A549 (cell line): ENCODE measurements at regions not wholly inside any gene's neighbourhood (a gene's known extent, or its start where the extent isn't known, plus 50 kb on each side); places are given as distances from the start of the nearest gene placed in this dataset.
A peak's percentile ranks its signal among the peaks of the same experiment; 100 is the strongest.

ENCODE experiments used
- ATAC-seq, 2 experiments: fragments of 200-7000 bp in 1 of 2; fragments of >200 bp in 1 of 2; cut with Nextera tagmentation in 1 of 2; cut with Tn5 transposase in 1 of 2; 3 replicates each; pipeline versions ENCODE4 v1.8.0 to v1.9.1; 2018 to 2020; ENCODE audit warnings: mild to moderate bottlenecking in 1 of 2, moderate library complexity in 1 of 2
- CTCF ChIA-PET: fragments of 300-600 bp; sonication (Branson Sonifier 250); formaldehyde crosslinking; extraction: SDS; loops from one replicate; lab custom pipeline; 2021; ENCODE audit warnings: antibody characterized with exemption, inconsistent platforms; lab: Yijun Ruan, JAX
- POLR2A ChIA-PET: fragments of 350-600 bp; formaldehyde crosslinking; extraction: SDS; loops from one replicate; lab custom pipeline; 2021; ENCODE audit warnings: antibody characterized with exemption, inconsistent platforms; lab: Yijun Ruan, JAX
- DNase-seq, 2 experiments: peaks; one replicate each; pipeline versions ENCODE4 v3.0.0 to v3.0.0-alpha.2; 2011 to 2016; ENCODE audit warnings: low read depth in 1 of 2, low spot score in 1 of 2
- FAIRE-seq: peaks from 2 replicates; lab custom pipeline; 2011; peaks lifted over from hg19 to GRCh38; lab: Jason Lieb, UNC
- H3K27ac ChIP-seq, 2 experiments: fragments of >200 bp; sonication (Bioruptor Twin); formaldehyde crosslinking; 3 replicates each; pipeline ENCODE4 v1.5.1; 2016 to 2017
- H3K4me1 ChIP-seq: fragments of >200 bp; sonication (Bioruptor Twin); formaldehyde crosslinking; 3 replicates; pipeline ENCODE4 v1.6.1; 2016
- H3K4me2 ChIP-seq: fragments of >200 bp; sonication (Bioruptor Twin); formaldehyde crosslinking; 3 replicates; pipeline ENCODE4 v1.6.1; 2016
- H3K4me3 ChIP-seq: fragments of >200 bp; sonication (Bioruptor Twin); formaldehyde crosslinking; 3 replicates; pipeline ENCODE4 v1.5.1; 2016
- H3K9me3 ChIP-seq: fragments of >200 bp; sonication (Bioruptor Twin); formaldehyde crosslinking; 3 replicates; pipeline ENCODE4 v1.6.1; 2016
- CBX8 ChIP-seq: fragments of 200-600 bp; sonication (generic); IDR thresholded peaks from 2 replicates; pipeline ENCODE4 v1.6.1; 2016
- CHD4 ChIP-seq: fragments of 200-600 bp; sonication (generic); IDR thresholded peaks from 2 replicates; pipeline ENCODE4 v1.6.1; 2016; ENCODE audit warnings: antibody characterized with exemption, mild to moderate bottlenecking, borderline replicate concordance
- GATA3 ChIP-seq: IDR thresholded peaks from 2 replicates; pipeline ENCODE4 v1.6.1; 2012; ENCODE audit warnings: borderline replicate concordance
- HOXB5 ChIP-seq: fragments of 250-450 bp; sonication (Bioruptor Pico); IDR thresholded peaks from 2 replicates; pipeline ENCODE4 v1.5.0; 2020; ENCODE audit warnings: mild to moderate bottlenecking, moderate library complexity
- JUN ChIP-seq, 2 experiments: fragments of >200 bp; sonication (Bioruptor Twin); formaldehyde crosslinking; IDR thresholded peaks; 2 replicates in 1 of 2; 3 replicates in 1 of 2; pipeline ENCODE4 v1.6.1; 2016 to 2017
- JUNB ChIP-seq: fragments of >200 bp; sonication (Bioruptor Twin); formaldehyde crosslinking; IDR thresholded peaks from 2 replicates; pipeline ENCODE4 v1.6.1; 2016
- MAFK ChIP-seq: fragments of 450-650 bp; IDR thresholded peaks from 2 replicates; pipeline ENCODE4 v1.6.1; 2014; ENCODE audit not compliant: partially characterized antibody
- NFE2L2 ChIP-seq: fragments of 150-350 bp; conservative IDR thresholded peaks from 2 replicates; pipeline ENCODE4 v1.6.1; 2014; ENCODE audit warnings: low read length
- POLR2A ChIP-seq: IDR thresholded peaks from 2 replicates; pipeline ENCODE4 v1.6.1; 2012; ENCODE audit warnings: mild to moderate bottlenecking, low read length
- RAD21 ChIP-seq, 2 experiments: fragments of >200 bp in 1 of 2; sonication (Bioruptor Twin) in 1 of 2; formaldehyde crosslinking in 1 of 2; IDR thresholded peaks in 1 of 2; conservative IDR thresholded peaks in 1 of 2; 2 replicates in 1 of 2; 3 replicates in 1 of 2; pipeline ENCODE4 v1.6.1; 2012 to 2018; ENCODE audit warnings: inconsistent platforms in 1 of 2
- RARB ChIP-seq: fragments of 250-450 bp; sonication (Bioruptor Pico); IDR thresholded peaks from 2 replicates; pipeline ENCODE4 v1.8.0; 2021; ENCODE audit warnings: mild to moderate bottlenecking, moderate library complexity
- RCOR1 ChIP-seq: fragments of 150-350 bp; IDR thresholded peaks from 2 replicates; pipeline ENCODE4 v1.6.1; 2014; ENCODE audit warnings: antibody characterized with exemption, low read length, low read depth
- RNF2 ChIP-seq: fragments of 200-600 bp; sonication (generic); IDR thresholded peaks from 2 replicates; pipeline ENCODE4 v1.6.1; 2016; ENCODE audit warnings: low read depth, mild to moderate bottlenecking, antibody characterized with exemption, moderate library complexity, borderline replicate concordance
- SMC3 ChIP-seq: fragments of >200 bp; sonication (Bioruptor Twin); formaldehyde crosslinking; IDR thresholded peaks from 3 replicates; pipeline ENCODE4 v1.6.1; 2018; ENCODE audit warnings: inconsistent platforms
- SREBF2 ChIP-seq: fragments of 450-650 bp; IDR thresholded peaks from 2 replicates; pipeline ENCODE4 v1.6.1; 2014; ENCODE audit warnings: mild to moderate bottlenecking, moderate library complexity
- TFCP2L1 ChIP-seq: fragments of 250-450 bp; sonication (Bioruptor Pico); IDR thresholded peaks from 2 replicates; pipeline ENCODE4 v1.5.0; 2021; ENCODE audit warnings: mild to moderate bottlenecking
- TP53 ChIP-seq: fragments of 250-450 bp; sonication (Bioruptor Pico); IDR thresholded peaks from 2 replicates; pipeline ENCODE4 v1.5.0; 2021; ENCODE audit warnings: mild to moderate bottlenecking, moderate library complexity
- ZC3H11A ChIP-seq: fragments of 450-650 bp; IDR thresholded peaks from 2 replicates; pipeline ENCODE4 v1.6.1; 2014; ENCODE audit warnings: antibody characterized with exemption, mild to moderate bottlenecking
- ZFP36 ChIP-seq: fragments of 450-650 bp; IDR thresholded peaks from 2 replicates; pipeline ENCODE4 v1.6.1; 2014; ENCODE audit warnings: borderline replicate concordance; ENCODE audit not compliant: partially characterized antibody
- ZNF302 ChIP-seq: fragments of 250-450 bp; sonication (Bioruptor Pico); IDR thresholded peaks from 2 replicates; pipeline ENCODE4 v1.9.0; 2021; ENCODE audit warnings: inconsistent platforms, mild to moderate bottlenecking, moderate library complexity
- ZSCAN20 ChIP-seq: fragments of 250-450 bp; sonication (Bioruptor Pico); IDR thresholded peaks from 2 replicates; pipeline ENCODE4 v1.8.0; 2022; ENCODE audit warnings: mild to moderate bottlenecking, moderate library complexity
- WGBS: methylation state at CpG from one replicate; pipeline ENCODE4 v1.1.6; 2017; ENCODE audit errors: missing lambda C conversion rate; 5-methylcytosine and 5-hydroxymethylcytosine counted together
- TF ChIP-seq, protein P1 (sequence below): fragments of 450-650 bp; IDR thresholded peaks from 2 replicates; pipeline ENCODE4 v1.6.1; 2014; ENCODE audit warnings: antibody characterized with exemption

DNA sequence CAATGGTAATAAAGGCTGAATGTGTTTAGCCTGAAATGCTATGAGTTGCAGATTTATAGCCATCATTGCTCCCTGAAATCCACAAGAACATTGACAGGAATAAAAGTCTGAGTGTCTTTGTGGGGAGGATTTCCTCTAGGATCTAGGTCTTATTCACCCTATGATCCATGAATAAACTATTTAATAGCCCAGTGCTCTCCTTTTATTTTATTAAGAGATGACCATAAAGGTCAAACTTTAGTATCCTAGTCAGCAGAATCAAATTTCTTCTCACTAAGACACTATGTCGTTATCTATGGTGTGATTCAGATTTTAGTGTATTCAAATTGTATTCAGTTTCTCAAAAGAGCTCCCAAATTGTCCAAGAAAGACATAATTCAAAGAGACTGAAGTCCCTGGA is 67.8 kb upstream of the AKR1E2 start:
- no peak for FAIRE-seq
- Histone ChIP-seq H3K9me3 (no peaks in the 10 kb centered on the region), H3K4me2 (no peak overlapping the region), H3K4me3 (no peak overlapping the region), H3K27ac (no peak overlapping the region), H3K4me1 (no peaks in the 10 kb centered on the region)
- no peak for DNase-seq
- ATAC-seq = no peak
- 80% methylated on average over 1 of the region's 1 CpG for WGBS
- no peak for TF ChIP-seq SREBF2
- TF ChIP-seq SMC3 = no peak
- no peak for TF ChIP-seq JUN (IDR thresholded peaks at IDR 0.05)
- TF ChIP-seq ZFP36 = no peak
- TF ChIP-seq CBX8 = no peak
- no peak for TF ChIP-seq RARB
- TF ChIP-seq RNF2 = no peak
- TF ChIP-seq TFCP2L1 (CRISPR knock-in tag) = no peak
- TF ChIP-seq ZC3H11A = no peak
- TF ChIP-seq ZSCAN20 (CRISPR knock-in tag) = no peak
- CTCF ChIA-PET = interaction anchor here (0.7 to 2.0 kb wide), 2 partner anchors 101 to 1558 kb away, joined by 3 to 5 read pairs; no protein-coding TSS in a partner anchor
- POLR2A ChIA-PET = interaction anchor here (0.7 kb wide), 1 partner anchor 1291 kb away, joined by 3 read pairs; no protein-coding TSS in a partner anchor

GRCh38 chr10:4755286-4755989 is 70.6 kb upstream of the AKR1E2 start:
- no peak overlapping the region for H3K4me3 ChIP-seq
- 78% methylated on average over 10 of the region's 10 CpGs for WGBS

DNA sequence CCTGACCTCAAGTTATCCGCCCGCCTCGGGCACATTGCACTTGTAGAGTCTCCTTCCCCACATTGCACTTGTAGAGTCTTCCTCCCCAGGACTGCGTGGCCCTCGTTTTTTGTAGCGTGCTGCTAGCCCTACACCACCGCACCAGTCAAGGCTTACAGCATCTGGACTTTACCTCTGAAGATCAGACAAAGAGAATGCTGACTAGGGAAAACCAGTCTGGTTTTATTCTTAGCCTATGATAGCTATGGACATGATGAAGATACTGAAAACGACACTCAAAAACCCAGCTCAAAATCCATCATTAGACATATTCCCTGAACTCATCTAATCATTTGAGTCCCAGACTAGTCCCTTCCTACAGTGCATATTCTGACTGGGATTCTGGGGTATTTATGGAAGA is 71.9 kb upstream of the AKR1E2 start:
- Histone ChIP-seq H3K4me3 (no peak overlapping the region), H3K4me2 (no peak overlapping the region), H3K9me3 (no peaks in the 10 kb centered on the region), H3K4me1 (no peaks in the 10 kb centered on the region), H3K27ac (no peak overlapping the region)
- ATAC-seq = no peak
- CTCF ChIA-PET = no interaction called here
- no peak for FAIRE-seq
- WGBS = 92% methylated on average over 8 of the region's 8 CpGs
- TF ChIP-seq MAFK (peak; percentile 48), CHD4 (no peak), RAD21 (conservative IDR thresholded peaks at IDR 0.05 in 1 of 2, IDR thresholded peaks at IDR 0.05 in 1 of 2) (no peak), SMC3 (no peak), RCOR1 (no peak)
- POLR2A ChIA-PET = no interaction called here
- DNase-seq = no peak

More at GRCh38 chr10:4755286-4755989, 70.6 kb upstream of the AKR1E2 start:
- no peak overlapping the region for H3K4me2 ChIP-seq
- 0 out of 6 replicates have a peak overlapping the region, but pooled peaks of 1 of the 2 experiments have one; percentile 2 for H3K27ac ChIP-seq
- ChIA-PET CTCF (interaction anchor here (1.7 kb wide), 1 partner anchor 12 kb away, joined by 7 read pairs; no protein-coding TSS in a partner anchor), POLR2A (no interaction called here)
- TF ChIP-seq NFE2L2 = no peak
- TF ChIP-seq, protein P1, sequence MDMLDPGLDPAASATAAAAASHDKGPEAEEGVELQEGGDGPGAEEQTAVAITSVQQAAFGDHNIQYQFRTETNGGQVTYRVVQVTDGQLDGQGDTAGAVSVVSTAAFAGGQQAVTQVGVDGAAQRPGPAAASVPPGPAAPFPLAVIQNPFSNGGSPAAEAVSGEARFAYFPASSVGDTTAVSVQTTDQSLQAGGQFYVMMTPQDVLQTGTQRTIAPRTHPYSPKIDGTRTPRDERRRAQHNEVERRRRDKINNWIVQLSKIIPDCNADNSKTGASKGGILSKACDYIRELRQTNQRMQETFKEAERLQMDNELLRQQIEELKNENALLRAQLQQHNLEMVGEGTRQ = no peak
- TF ChIP-seq TP53 (CRISPR knock-in tag) = no peak
- no peak for TF ChIP-seq ZNF302 (CRISPR knock-in tag)
- TF ChIP-seq JUNB = no peak
- no peak for TF ChIP-seq HOXB5
- TF ChIP-seq POLR2A = no peak
- TF ChIP-seq GATA3 = no peak
- no peak for TF ChIP-seq RAD21 (conservative IDR thresholded peaks at IDR 0.05 in 1 of 2, IDR thresholded peaks at IDR 0.05 in 1 of 2)
- DNase-seq (no peak), ATAC-seq (no peak), FAIRE-seq (no peak)
- no peaks in the 10 kb centered on the region for H3K4me1 ChIP-seq
- no peaks in the 10 kb centered on the region for H3K9me3 ChIP-seq

- no peak overlapping the region for H3K27ac ChIP-seq
- POLR2A ChIA-PET = no interaction called here
- TF ChIP-seq MAFK = peak; percentile 97
- no peak for TF ChIP-seq SREBF2
- TF ChIP-seq, all 56 proteins: peak for 1
- no peak overlapping the region for H3K4me2 ChIP-seq
- H3K4me1 ChIP-seq = no peaks in the 10 kb centered on the region
- FAIRE-seq (no peak), DNase-seq (no peak), ATAC-seq (no peak)
- no peak overlapping the region for H3K4me3 ChIP-seq
- CTCF ChIA-PET = interaction anchor here (1.2 kb wide), 1 partner anchor 9 kb away, joined by 3 read pairs; no protein-coding TSS in a partner anchor
- no peaks in the 10 kb centered on the region for H3K9me3 ChIP-seq
- WGBS = 96% methylated on average over 2 of the region's 2 CpGs
Measured at GRCh38 chr10:4751211-4751610, 74.8 kb upstream of the AKR1E2 start.
